HG02852 (cell line): ENCODE measurements at regions not wholly inside any gene's neighbourhood (a gene's known extent, or its start where the extent isn't known, plus 50 kb on each side); places are given as distances from the start of the nearest gene placed in this dataset.
"Not testable (repeated sequence)": the region's sequence is repeated elsewhere in the genome, so short reads cannot be mapped to it uniquely, and the experiment has no call there.

Experiments used
- ATAC-seq: cut with Tn5 transposase; IDR thresholded peaks from one replicate; pipeline ENCODE4 v1.9.1; 2021; ENCODE audit warnings: mild to moderate bottlenecking, moderate library complexity; ENCODE audit not compliant: unreplicated experiment

- no peak for ATAC-seq
Observed at GRCh38 chr10:80855348-80855971, 317.8 kb downstream of the SH2D4B start.

DNA sequence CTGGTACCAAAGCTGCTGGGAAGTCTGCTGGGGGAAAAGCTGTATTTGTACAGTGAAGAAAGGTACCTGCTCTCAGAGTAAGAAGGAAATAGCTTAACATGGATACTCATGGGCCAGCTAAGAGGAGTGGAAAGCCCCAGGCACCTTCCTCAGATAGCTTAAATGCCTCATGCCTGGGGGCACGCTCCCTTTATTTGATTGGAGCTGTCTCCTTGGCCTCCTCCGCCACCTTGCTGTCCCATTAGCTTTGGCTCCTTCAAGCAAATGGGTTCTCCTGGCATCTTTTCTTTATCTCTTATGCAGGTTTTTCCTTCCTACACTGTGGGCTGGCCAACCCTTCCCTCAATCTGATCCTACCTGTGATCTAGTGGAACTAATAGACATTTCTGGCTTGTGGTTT, 318.5 kb downstream of the SH2D4B start:
- no peak for ATAC-seq

DNA sequence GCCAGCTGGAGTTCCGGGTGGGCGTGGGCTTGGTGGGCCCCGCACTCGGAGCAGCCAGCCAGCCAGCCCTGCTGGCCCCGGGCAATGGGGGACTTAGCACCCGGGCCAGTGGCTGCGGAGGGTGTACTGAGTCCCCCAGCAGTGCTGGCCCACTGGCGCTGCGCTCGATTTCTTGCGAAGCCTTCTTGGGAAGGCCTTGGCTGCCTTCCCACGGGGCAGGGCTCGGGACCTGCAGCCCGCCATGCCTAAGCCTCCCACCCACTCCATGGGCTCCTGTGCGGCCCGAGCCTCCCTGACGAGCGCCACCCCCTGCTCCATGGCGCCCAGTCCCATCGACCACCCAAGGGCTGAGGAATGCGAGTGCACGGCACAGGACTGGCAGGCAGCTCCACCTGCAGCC, 321.6 kb downstream of the SH2D4B start:
- ATAC-seq, result not testable (repeated sequence)

GRCh38 chr10:80860719-80861118, 323.0 kb downstream of the SH2D4B start:
- ATAC-seq, result no peak

- no peak for ATAC-seq
Observed at GRCh38 chr10:80861882-80862281, 324.2 kb downstream of the SH2D4B start.

DNA sequence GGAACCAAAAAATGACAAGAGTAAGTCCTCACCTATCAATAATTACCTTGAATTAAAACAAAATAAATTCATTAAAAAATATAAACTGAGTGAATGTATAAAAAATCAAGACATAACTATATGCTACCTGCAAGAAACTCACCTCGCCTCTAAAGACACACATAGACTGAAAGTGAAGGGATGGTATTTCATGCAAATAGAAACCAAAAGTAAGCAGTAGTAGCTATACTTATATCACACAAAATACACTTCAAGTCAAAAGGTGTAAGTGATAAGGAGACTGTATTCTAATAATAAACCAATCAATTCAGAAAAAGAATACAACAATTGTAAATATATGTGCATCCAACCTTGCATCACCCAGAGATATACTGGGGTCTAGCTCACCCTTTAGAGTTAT, 332.6 kb downstream of the SH2D4B start:
- ATAC-seq, result peak; percentile 90

DNA sequence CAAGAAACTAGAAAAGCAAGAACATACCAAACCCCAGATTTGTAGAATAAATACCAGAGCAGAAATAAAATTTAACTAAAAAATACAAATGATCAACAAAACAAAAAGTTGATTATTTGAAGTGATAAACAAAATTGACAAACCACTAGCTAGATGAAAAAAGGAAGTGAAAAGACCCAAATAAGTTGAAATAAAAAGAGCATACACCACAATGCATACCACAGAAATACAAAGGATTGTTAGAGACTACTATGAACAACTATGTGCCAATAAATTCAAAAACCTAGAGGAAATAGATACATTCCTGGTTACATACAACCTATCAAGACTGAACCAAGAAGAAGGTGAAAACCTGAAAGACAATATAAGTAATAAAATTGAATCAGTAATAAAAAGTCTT, 333.4 kb downstream of the SH2D4B start:
- peak; percentile 64 for ATAC-seq

DNA sequence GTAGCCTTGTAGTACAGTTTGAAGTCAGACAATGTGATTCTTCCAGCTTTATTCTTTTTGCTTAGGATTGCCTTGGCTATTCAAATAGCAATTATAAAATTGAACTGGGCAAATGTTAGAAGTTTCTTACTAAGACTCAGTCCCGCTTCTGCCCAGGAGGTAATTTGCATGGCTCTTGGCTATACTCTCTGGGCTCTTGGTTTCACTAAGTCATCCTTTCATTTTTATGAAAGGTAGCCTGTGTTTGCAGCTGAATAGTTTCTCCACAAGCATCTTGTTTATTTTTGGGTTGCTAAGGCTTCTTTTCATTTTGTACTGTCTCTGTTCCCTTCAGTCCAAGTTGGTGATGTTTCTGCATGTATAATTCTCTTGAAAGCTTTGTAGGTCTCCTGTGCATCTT, 340.6 kb downstream of the SH2D4B start:
- no peak for ATAC-seq

DNA sequence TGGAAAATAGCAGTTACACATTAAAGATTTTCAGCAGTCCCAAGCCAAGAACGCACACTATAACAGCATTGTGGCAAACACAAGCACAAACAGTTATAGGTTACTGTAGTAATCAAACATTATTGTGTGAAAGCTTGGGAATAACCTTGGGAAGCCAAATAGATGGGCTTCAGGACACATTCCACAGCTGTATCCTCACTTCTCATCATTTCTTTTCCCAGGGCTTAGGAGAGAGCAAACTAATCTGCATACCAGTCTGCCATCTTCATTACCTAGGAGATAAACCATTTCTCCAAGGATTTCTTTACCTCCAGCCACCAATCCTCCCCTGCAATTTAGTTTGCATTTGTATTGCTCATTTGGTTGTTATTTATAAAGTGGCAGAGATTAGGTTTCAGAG, 352.4 kb downstream of the SH2D4B start:
- no peak for ATAC-seq

- ATAC-seq, result no peak
Observed at GRCh38 chr10:80893256-80893655, 355.6 kb downstream of the SH2D4B start.

DNA sequence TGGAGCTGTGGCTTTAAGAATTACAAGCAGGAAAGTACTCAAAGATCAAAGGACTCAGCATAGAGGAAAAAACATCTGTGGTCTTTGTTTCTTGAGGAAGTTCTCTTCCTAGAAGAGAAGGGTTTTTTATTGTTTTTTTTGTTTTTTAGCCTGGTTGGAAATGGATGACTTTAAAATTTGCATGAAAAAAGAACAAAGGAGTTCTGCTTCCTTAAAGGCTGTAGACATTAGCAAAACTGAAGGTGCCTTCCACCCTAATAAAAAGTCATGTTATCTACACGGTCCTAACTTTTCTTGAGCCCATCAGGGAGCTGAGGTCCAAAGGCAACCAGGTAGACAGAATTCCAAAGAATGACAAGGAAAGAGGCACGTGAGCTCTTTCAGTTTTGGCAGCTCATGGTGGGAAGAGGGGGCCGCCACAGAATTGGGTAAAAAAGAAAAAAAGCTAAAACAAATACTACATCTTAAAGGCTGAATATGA, 356.6 kb downstream of the SH2D4B start:
- no peak for ATAC-seq

DNA sequence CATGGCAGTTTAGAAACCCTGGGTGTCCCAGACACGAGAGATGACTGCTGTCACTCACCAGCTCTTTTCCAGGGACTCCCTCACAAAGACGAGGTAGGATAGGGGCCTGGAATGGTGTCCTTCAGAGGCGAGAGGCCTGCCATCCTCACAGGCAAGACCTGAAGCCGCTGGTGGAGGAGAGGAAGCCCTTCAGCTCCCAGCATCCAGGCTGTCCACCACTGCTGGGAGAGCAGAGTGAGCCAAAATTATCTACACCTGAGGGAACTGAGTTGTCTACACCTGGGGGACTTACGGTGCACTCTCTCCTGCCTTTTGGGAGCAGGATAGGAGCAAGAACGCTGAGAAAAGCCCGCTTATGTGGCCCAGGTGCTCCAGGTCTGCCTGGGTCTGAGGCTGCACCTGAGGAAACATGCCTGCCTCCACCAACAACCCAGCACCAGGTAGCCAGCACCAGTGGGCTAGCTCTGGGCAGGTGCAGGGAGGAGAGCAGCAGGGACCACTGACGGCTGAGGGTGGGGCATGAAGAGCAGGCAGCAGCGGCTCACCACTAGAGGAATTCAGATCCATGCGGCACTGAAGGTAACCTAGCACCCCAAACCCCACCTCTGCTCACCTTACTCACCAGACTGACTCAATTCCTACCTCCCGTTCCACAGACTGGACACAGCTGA, 357.2 kb downstream of the SH2D4B start:
- ATAC-seq, result no peak

DNA sequence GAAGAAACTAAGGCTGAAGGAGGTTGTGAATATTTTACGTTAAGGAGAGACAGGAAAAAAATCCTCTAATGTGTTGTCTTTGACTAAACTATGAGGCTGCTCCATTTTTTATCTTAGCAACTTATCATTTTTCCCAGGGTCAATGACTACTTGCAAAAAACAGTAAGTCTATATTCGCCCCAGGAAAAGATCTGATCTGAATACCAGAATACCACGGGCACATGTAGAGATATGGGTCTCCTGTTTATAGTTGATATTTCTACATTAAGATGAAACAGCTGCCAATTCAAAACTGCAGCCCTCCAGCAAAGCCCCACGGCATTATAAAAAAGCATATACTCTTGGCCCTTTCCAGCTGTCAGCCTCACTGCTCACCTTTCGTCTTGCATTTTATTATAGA, 358.4 kb downstream of the SH2D4B start:
- ATAC-seq, result no peak

DNA sequence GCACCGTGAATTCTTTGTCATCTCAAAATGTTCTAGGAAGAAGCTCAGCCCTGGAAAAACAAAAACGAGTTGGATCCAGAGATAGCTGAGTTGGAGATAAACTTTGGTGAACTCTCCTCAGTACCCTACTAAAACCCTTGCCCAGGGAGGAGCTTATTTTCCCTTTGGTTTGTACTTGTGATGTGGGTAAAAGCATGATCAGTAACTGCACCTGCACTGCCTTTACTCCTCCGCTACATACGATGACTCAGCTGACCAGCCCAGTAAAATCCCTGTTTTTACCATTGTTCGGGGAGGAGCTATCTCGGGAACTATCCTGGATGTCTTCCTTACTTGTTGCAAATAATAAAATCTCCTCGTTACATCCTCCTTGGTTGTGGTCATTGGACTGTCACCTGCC, 359.3 kb downstream of the SH2D4B start:
- no peak for ATAC-seq

- ATAC-seq, result no peak
Observed at GRCh38 chr10:80900661-80901060, 363.0 kb downstream of the SH2D4B start.

DNA sequence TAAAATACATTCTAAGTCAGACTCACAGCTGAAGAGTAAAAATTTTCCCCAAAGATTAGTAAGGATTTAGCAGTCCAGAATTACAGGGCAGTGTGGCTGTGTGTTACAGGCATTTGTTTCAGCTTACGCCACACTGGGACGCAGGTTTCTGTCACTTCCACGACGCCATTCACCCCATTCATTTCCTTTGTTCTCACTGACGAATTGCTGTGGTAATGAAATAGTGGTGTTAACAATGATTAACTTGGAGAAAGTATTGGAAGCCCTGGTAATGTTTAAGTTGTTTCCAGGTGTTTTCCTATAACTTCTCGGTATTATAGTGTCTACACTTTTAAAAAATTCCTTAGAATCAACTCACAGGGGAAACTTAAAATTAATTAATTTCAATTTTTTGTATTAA, 370.9 kb downstream of the SH2D4B start:
- no peak for ATAC-seq

GRCh38 chr10:80909254-80909653, 371.6 kb downstream of the SH2D4B start:
- no peak for ATAC-seq

- no peak for ATAC-seq
Observed at GRCh38 chr10:80917636-80918035, 379.9 kb downstream of the SH2D4B start.

GRCh38 chr10:80921032-80921431, 383.3 kb downstream of the SH2D4B start:
- ATAC-seq, result no peak

GRCh38 chr10:80924063-80924952, 386.6 kb downstream of the SH2D4B start:
- ATAC-seq, result peak; percentile 46

GRCh38 chr10:80927419-80928078, 389.8 kb downstream of the SH2D4B start:
- ATAC-seq, result no peak
